H9 (cell line): ENCODE measurements at regions not wholly inside any gene's neighbourhood (a gene's known extent, or its start where the extent isn't known, plus 50 kb on each side); places are given as distances from the start of the nearest gene placed in this dataset.
A peak's percentile ranks its signal among the peaks of the same experiment; 100 is the strongest.

Experiments
- DNase-seq: peaks from one replicate; pipeline ENCODE4 v3.0.0-alpha.2; 2017
- H2AFZ ChIP-seq: one replicate; pipeline ENCODE4 v1.6.1; 2013; ENCODE audit warnings: mild to moderate bottlenecking, low read length, control low read depth, moderate library complexity
- H2AK5ac ChIP-seq: 2 replicates; pipeline ENCODE4 v1.6.1; 2013; ENCODE audit warnings: low read length, control low read depth, mixed read lengths; ENCODE audit not compliant: insufficient read length
- H2BK120ac ChIP-seq: one replicate; pipeline ENCODE4 v1.6.1; 2013; ENCODE audit warnings: low read depth, mild to moderate bottlenecking, low read length, control low read depth, inconsistent platforms; ENCODE audit not compliant: poor library complexity, severe bottlenecking
- H2BK12ac ChIP-seq: 2 replicates; pipeline ENCODE4 v1.6.1; 2013; ENCODE audit warnings: low read length, control low read depth, mixed read lengths, low read depth; ENCODE audit not compliant: insufficient read length
- H2BK15ac ChIP-seq: 2 replicates; pipeline ENCODE4 v1.6.1; 2013; ENCODE audit warnings: low read depth, low read length, control low read depth
- H2BK20ac ChIP-seq: one replicate; pipeline ENCODE4 v1.6.1; 2013; ENCODE audit warnings: low read depth, mild to moderate bottlenecking, low read length, control low read depth, inconsistent platforms; ENCODE audit not compliant: poor library complexity, severe bottlenecking
- H2BK5ac ChIP-seq: 2 replicates; pipeline ENCODE4 v1.6.1; 2013; ENCODE audit warnings: low read length, control low read depth, mixed read lengths; ENCODE audit not compliant: insufficient read length
- H3K14ac ChIP-seq: 2 replicates; pipeline ENCODE4 v1.6.1; 2013; ENCODE audit warnings: low read length, control low read depth; ENCODE audit not compliant: insufficient read depth
- H3K18ac ChIP-seq: 2 replicates; pipeline ENCODE4 v1.6.1; 2013; ENCODE audit warnings: low read depth, mild to moderate bottlenecking, mixed read lengths, low read length, control low read depth; ENCODE audit not compliant: insufficient read length
- H3K23ac ChIP-seq: 2 replicates; pipeline ENCODE4 v1.6.1; 2013; ENCODE audit warnings: low read length, control low read depth, mixed read lengths, low read depth; ENCODE audit not compliant: insufficient read length
- H3K23me2 ChIP-seq: 2 replicates; pipeline ENCODE4 v1.6.1; 2013; ENCODE audit warnings: low read depth, mild to moderate bottlenecking, mixed read lengths, low read length, control low read depth; ENCODE audit not compliant: insufficient read length, poor library complexity, severe bottlenecking
- H3K27ac ChIP-seq: 2 replicates; pipeline ENCODE4 v1.5.1; 2013; ENCODE audit warnings: low read length, control low read depth, mixed read lengths, low read depth; ENCODE audit not compliant: insufficient read length
- H3K27me3 ChIP-seq: 2 replicates; pipeline ENCODE4 v1.6.1; 2013; ENCODE audit warnings: low read length, control low read depth, inconsistent platforms; ENCODE audit not compliant: insufficient read depth
- H3K4ac ChIP-seq: 2 replicates; pipeline ENCODE4 v1.6.1; 2013; ENCODE audit warnings: low read depth, mild to moderate bottlenecking, control low read depth, inconsistent platforms, low read length, moderate library complexity
- H3K4me1 ChIP-seq: 2 replicates; pipeline ENCODE4 v1.6.1; 2013; ENCODE audit warnings: low read length, control low read depth, inconsistent platforms; ENCODE audit not compliant: insufficient read depth
- H3K4me2 ChIP-seq: 2 replicates; pipeline ENCODE4 v1.6.1; 2013; ENCODE audit warnings: low read length, control low read depth, mixed read lengths; ENCODE audit not compliant: insufficient read length, insufficient read depth
- H3K56ac ChIP-seq: 2 replicates; pipeline ENCODE4 v1.6.1; 2013; ENCODE audit warnings: low read depth, mild to moderate bottlenecking, mixed read lengths, low read length, control low read depth; ENCODE audit not compliant: insufficient read length
- H3K79me1 ChIP-seq: 2 replicates; pipeline ENCODE4 v1.6.1; 2013; ENCODE audit warnings: low read depth, mild to moderate bottlenecking, moderate library complexity, low read length, control low read depth, inconsistent platforms; ENCODE audit not compliant: insufficient read depth, poor library complexity, severe bottlenecking
- H3K79me2 ChIP-seq: 2 replicates; pipeline ENCODE4 v1.6.1; 2013; ENCODE audit warnings: low read length, control low read depth, inconsistent platforms; ENCODE audit not compliant: insufficient read depth
- H3K9ac ChIP-seq: 2 replicates; pipeline ENCODE4 v1.6.1; 2013; ENCODE audit warnings: low read length, control low read depth, mixed read lengths; ENCODE audit not compliant: insufficient read length; ENCODE audit errors: extremely low read depth
- H3K9me3 ChIP-seq: one replicate; pipeline ENCODE4 v1.6.1; 2013; ENCODE audit warnings: low read depth, low read length, inconsistent platforms; ENCODE audit not compliant: control insufficient read depth
- H3T11ph ChIP-seq: one replicate; pipeline ENCODE4 v1.6.1; 2013; ENCODE audit warnings: mild to moderate bottlenecking, low read length, control low read depth, inconsistent platforms
- H4K20me1 ChIP-seq: one replicate; pipeline ENCODE4 v1.6.1; 2013; ENCODE audit not compliant: control insufficient read depth, insufficient read length, insufficient read depth
- H4K5ac ChIP-seq: 2 replicates; pipeline ENCODE4 v1.6.1; 2013; ENCODE audit warnings: low read depth, mild to moderate bottlenecking, mixed read lengths, low read length, control low read depth; ENCODE audit not compliant: insufficient read length
- H4K8ac ChIP-seq: replicated peaks from 2 replicates; pipeline ENCODE4 v1.6.1; 2013; ENCODE audit warnings: low read length, control low read depth, mixed read lengths, low read depth; ENCODE audit not compliant: insufficient read length
- H4K91ac ChIP-seq: 2 replicates; pipeline ENCODE4 v1.6.1; 2013; ENCODE audit warnings: low read depth, mild to moderate bottlenecking, moderate library complexity, mixed read lengths, low read length, control low read depth; ENCODE audit not compliant: insufficient read length
- H3K27ac Mint-ChIP-seq, 3 experiments: 2 replicates in 2 of 3; 3 replicates in 1 of 3; pipeline ENCODE4 v1.8.0; 2020 to 2021; ENCODE audit warnings: mixed read lengths in 3 of 3, mild to moderate bottlenecking in 1 of 3, moderate library complexity in 1 of 3
- H3K27me3 Mint-ChIP-seq: 2 replicates; pipeline ENCODE4 v1.8.0; 2021; ENCODE audit warnings: low read depth, mild to moderate bottlenecking, moderate library complexity, mixed read lengths
- H3K36me3 Mint-ChIP-seq, 3 experiments: 2 replicates in 2 of 3; 3 replicates in 1 of 3; pipeline ENCODE4 v1.8.0; 2020 to 2021; ENCODE audit warnings: low read depth in 3 of 3, mixed read lengths in 3 of 3; ENCODE audit not compliant: insufficient read depth in 1 of 3
- H3K4me1 Mint-ChIP-seq, 2 experiments: 2 replicates each; pipeline ENCODE4 v1.8.0; 2020; ENCODE audit warnings: mixed read lengths in 2 of 2
- H3K4me3 Mint-ChIP-seq, 2 experiments: 2 replicates in 1 of 2; 3 replicates in 1 of 2; pipeline ENCODE4 v1.8.0; 2020 to 2021; ENCODE audit warnings: mild to moderate bottlenecking in 2 of 2, mixed read lengths in 2 of 2, moderate library complexity in 1 of 2
- H3K9me3 Mint-ChIP-seq, 2 experiments: 2 replicates in 1 of 2; 3 replicates in 1 of 2; pipeline ENCODE4 v1.8.0; 2020; ENCODE audit warnings: mild to moderate bottlenecking in 2 of 2, mixed read lengths in 2 of 2, moderate library complexity in 1 of 2
- WGBS: extraction: QIAGEN DNeasy Blood & Tissue Kit; methylation state at CpG from one replicate; pipeline ENCODE4 v1.1.7; 2013; ENCODE audit warnings: missing lambda C conversion rate, low lambda C conversion rate, mixed read lengths; ENCODE audit not compliant: insufficient read length; ENCODE audit errors: extremely low coverage; 5-methylcytosine and 5-hydroxymethylcytosine counted together
- TF ChIP-seq, protein P1 (sequence below): fragments of 200-600 bp; sonication (generic); conservative IDR thresholded peaks from 3 replicates; pipeline ENCODE4 v1.8.0; 2021; ENCODE audit warnings: antibody characterized with exemption, mild to moderate bottlenecking

- no peak overlapping the region for H3K4ac ChIP-seq
- H3T11ph ChIP-seq = no peak overlapping the region
- no peaks in the 10 kb centered on the region for H3K4me1 ChIP-seq
- H3K56ac ChIP-seq = peak overlapping the region; percentile 55
- H3K27me3 ChIP-seq = no peaks in the 10 kb centered on the region
- no peak overlapping the region for H3K23ac ChIP-seq
- Mint-ChIP-seq H3K4me3 (no peak overlapping the region), H3K36me3 (peaks cover 0 to 2% (median 0%) of the 10 kb centered on the region in 3 experiments; a peak in 1 of 7 replicates), H3K27me3 (peaks cover 6% of the 10 kb centered on the region; the same call in 1 of the 2 replicates), H3K9me3 (peaks cover 4 to 8% of the 10 kb centered on the region in 2 experiments; a peak in 4 of 5 replicates), H3K4me1 (peaks cover 0 to 3% of the 10 kb centered on the region in 2 experiments; a peak in 1 of 4 replicates), H3K27ac (no peak overlapping the region)
- H2BK20ac ChIP-seq = no peak overlapping the region
- H3K9ac ChIP-seq = no peak overlapping the region
- H3K4me2 ChIP-seq = no peak overlapping the region
- no peak overlapping the region for H2AK5ac ChIP-seq
- H4K20me1 ChIP-seq = no peaks in the 10 kb centered on the region
- TF ChIP-seq, protein P1, sequence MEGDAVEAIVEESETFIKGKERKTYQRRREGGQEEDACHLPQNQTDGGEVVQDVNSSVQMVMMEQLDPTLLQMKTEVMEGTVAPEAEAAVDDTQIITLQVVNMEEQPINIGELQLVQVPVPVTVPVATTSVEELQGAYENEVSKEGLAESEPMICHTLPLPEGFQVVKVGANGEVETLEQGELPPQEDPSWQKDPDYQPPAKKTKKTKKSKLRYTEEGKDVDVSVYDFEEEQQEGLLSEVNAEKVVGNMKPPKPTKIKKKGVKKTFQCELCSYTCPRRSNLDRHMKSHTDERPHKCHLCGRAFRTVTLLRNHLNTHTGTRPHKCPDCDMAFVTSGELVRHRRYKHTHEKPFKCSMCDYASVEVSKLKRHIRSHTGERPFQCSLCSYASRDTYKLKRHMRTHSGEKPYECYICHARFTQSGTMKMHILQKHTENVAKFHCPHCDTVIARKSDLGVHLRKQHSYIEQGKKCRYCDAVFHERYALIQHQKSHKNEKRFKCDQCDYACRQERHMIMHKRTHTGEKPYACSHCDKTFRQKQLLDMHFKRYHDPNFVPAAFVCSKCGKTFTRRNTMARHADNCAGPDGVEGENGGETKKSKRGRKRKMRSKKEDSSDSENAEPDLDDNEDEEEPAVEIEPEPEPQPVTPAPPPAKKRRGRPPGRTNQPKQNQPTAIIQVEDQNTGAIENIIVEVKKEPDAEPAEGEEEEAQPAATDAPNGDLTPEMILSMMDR = no peak
- no peaks in the 10 kb centered on the region for H3K23me2 ChIP-seq
- H2BK12ac ChIP-seq = peak overlapping the region; percentile 23
- no peak overlapping the region for H3K18ac ChIP-seq
- H2BK120ac ChIP-seq = no peak overlapping the region
- H2BK5ac ChIP-seq = no peak overlapping the region
- no peak overlapping the region for H4K5ac ChIP-seq
- no peak overlapping the region for H4K8ac ChIP-seq
- H3K14ac ChIP-seq = no peak overlapping the region; the same call in 1 of the 2 replicates
- no peak overlapping the region for H4K91ac ChIP-seq
- H3K79me1 ChIP-seq = no peaks in the 10 kb centered on the region
- H3K79me2 ChIP-seq = no peaks in the 10 kb centered on the region
- no CpG with 5 or more reads among the region's 6 CpGs for WGBS
- no peak for DNase-seq
- no peak overlapping the region for H2BK15ac ChIP-seq
- no peak overlapping the region for H2AFZ ChIP-seq
- no peaks in the 10 kb centered on the region for H3K9me3 ChIP-seq
- H3K27ac ChIP-seq = no peak overlapping the region
Observed at GRCh38 chr1:30618335-30618747, 105.0 kb downstream of the MATN1 start.
